Activated gamma-delta T cell (primary cell): ENCODE measurements at regions not wholly inside any gene's neighbourhood (a gene's known extent, or its start where the extent isn't known, plus 50 kb on each side); places are given as distances from the start of the nearest gene placed in this dataset.
"Not testable (repeated sequence)": the region's sequence is repeated elsewhere in the genome, so short reads cannot be mapped to it uniquely, and the experiment has no call there.

Source experiments
- DNase-seq: peaks from one replicate; lab custom pipeline; 2025; lab: John Stamatoyannopoulos, UW

DNA sequence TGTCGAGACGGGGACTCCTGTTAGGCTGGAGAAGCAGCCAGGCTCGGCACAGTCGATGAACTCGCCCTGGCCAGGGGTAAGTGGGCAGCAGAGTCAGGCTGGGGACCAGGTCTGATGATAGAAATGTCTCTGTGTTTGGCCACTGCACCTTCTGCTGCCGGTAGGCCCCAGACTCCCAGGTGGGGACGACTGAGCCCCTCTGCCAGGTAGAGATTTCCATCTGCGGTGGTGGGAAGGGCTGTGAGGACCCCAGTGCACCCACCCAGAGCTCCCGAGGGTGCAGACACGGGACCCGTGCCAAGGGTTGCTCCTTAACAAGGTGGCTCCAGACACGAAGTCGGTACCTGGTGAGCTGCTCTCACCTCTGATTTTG is 862.5 kb downstream of the TBC1D22A start:
- no peak for DNase-seq

DNA sequence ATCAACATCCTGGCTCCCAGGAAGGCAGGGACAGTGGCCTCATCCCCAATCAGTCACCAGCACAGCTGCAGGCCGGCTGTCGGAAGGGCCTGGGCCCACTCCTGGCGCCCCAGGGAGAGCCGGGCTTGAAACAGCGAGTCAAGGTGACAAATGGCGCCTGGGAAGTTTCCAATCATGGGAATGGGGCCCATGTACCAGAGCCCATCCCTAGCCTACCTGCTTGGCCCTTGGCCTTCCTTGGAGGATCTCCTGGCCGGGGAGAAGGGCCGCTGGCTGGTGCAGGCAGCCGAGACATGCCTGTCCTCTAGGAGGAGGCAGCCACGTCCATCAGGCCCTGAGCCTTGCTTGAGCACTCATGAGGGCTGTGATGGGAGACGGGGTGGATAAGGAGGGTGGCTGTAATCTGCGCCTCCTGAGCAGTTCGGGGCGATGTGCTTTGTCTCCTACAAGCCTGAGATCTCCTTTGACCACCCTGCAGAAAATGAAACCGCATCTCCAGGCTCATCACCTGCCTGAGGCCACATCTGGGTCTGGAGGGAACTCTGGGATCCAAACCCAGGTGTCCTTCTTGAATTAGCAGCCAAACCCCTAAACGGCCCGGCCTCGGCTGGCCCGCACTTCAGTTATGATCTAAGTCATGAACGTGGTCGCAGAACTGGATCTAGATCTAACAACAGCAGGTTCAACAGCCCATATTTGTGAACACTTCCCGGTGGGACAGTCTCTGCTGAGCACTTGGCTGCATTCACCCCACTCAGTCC is 862.0 kb downstream of the TBC1D22A start:
- DNase-seq, result no peak

DNA sequence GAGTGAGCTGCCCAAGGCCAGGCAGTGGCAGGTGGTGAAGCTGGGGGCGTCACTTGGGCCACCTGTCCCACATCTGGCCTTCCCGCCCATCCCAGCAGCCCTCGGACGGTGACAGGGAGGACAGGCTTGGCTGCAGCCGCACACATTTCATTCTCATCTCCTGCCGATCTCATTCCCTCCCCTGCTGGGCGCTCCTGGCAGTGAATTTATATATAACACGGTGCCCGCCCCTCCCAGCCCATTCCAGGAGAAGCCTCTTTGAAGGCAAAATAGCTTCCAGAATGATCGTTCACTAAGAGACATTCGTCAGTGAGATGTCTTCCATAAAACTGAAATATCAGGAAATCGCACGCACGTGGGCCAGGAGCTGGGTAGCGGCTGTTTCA is 861.3 kb downstream of the TBC1D22A start:
- no peak for DNase-seq

DNA sequence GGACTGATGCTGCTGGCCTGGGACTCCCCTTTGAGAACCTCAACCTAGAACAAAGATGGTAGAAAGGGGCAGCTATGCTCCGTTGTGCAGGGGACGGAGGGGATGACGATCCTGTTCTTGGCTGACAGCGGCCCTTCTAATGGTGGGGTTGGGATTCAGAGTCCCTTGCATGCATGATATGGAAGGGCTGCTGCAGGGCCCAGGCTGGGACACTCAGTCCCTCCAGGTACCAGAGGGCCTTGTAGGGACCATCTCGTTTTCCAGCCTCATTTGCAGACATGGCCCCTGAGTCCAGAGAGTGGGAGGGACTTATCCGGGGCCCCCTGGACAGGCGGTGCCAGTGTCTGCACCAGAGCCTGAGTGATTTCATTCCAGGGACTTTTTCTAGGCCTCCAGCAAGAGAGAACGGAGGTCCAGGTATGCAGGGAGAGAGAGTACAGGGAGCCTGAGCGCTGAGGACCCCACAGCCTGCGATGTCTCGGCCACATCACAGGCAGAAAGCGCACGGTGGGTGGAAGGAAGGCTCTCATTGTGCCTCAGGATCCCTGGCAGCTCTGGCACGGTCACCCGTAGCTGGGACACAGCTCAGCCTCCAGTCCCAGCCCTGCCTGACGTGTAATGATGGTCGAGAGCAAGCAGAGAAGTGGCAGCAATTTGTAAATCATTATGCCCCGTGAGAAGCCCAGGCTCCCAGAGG is 860.8 kb downstream of the TBC1D22A start:
- no peak for DNase-seq

DNA sequence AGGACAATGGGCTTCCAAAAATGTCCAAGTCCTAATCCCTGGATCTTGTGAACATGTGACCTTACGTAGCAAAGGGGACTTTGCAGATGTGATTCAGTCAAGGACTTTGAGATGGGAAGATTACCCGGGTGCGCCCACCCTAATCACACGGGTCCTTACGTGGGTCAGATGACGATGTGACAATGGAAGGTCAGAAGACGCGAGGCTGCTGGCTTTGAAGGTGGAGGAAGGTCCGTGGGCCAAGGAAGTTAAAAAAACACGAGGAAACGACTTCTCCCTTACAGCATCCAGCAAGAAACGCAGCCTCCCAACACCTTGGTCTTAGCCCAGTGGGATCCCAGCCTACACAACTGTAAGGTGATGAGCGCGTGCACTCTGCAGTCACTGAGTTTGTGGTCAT is 860.1 kb downstream of the TBC1D22A start:
- DNase-seq, result no peak

DNA sequence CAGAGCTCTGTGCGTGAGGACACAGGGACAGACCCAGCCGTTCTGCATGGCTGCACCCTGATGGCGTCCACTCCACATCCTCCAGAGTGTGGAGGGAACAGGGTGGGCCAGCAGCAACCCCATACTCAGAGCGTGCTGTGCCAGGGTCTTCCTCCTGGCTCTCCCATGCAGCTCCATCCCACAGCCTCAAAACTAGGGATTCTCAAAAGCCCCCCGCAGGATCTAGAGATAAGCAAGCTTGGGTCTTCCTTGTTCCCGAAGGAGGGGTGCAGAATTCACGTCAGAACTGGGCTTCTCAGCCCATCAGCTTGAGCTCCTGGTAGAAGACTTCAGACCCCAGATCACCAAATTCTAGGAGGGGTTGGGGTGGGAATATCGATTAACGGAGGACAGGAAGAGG is 858.8 kb downstream of the TBC1D22A start:
- no peak for DNase-seq

DNA sequence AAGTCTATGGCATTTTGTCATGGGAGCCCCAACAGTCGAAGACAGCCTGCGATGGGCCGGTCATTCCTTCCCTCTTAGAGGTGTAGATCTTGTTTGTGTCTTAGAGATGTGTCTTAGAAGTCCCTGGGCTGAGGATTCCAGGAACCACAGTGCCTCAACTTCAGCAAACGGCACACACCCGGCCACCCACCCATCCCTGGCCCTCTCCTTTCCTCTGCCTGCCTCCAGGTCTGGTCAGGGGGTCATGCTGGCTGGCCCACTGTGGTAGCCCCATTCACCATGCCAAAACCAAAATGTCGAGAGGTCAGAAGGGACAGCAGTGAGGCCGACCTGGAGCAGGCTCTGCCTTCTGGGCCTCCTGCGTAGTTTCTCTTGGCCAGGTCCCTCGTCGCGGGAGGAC is 857.9 kb downstream of the TBC1D22A start:
- no peak for DNase-seq

DNA sequence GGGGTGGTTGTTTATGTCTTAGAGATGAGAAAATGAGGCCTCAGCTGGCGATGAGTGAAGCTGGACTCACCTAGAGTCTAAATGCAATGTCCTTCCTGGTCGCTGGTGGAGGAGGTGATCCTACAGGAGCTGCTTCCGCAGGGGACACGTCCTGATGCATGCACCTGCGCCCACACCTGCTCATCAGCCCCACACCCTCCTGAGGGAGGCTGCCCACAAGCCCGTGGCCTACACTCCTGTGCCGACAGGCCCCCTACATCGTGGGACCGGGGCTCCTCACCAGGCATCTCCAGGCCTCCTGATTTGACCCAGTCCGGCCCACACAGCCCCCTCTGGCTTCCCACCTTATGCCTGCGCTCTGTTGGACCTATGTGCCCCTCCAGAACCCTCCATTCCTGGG is 857.2 kb downstream of the TBC1D22A start:
- DNase-seq, result no peak

DNA sequence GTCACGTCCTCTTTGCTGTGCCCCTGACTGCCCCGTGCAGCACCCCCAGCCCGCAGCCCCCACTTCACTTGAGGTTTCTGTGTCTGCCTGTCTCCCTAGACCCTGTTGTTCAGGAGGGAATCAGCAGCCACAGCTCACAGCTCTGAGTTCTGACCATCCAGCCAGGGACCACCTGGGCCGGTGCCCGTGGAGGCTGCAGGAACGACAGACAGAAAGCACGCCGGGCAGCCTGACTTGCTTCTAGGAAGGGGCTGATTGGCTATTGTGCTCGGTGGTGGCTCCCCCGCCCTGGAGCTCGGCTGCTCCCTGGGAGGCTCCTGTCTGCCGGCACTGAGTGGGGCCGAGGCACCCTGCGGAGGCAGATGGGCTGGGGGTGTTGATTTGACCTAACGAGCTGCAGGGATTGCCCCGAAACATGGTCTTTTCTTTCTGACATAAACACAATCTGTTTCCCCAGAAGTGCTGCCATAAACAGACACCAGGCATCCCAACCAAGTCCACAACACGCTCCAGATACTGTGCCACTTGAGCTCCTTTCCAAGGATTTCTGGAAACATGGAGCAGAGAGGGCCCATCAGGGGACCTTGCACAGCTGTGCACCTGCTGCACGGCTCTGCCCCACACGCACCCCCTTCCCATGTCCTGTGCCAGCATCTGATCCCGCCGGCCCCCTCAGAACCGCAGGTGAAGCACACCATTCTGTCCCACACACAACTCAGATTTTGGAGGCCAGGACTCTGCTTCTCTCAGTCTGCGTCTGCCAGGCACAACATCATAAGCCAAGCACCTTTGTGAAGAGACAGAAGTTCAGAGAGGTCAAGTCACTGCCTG is 855.9 kb downstream of the TBC1D22A start:
- no peak for DNase-seq

DNA sequence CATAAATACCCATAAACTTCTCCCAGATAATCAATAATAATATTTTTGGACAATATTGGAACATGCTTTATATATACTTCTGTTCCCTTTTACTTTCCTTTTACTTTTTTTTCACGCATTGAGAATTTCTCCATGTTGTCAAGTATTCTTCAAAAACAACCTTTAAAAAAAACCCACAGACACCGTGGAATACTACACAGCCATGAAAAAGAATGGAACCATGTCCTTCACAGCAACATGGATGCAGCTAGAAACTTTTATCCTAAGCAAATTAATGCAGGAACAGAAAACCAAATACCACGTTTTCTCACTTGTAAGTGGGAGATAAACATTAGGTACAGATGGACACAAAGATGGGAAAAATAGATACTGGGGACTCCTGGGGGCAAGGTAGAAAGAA is 854.7 kb downstream of the TBC1D22A start:
- no peak for DNase-seq

DNA sequence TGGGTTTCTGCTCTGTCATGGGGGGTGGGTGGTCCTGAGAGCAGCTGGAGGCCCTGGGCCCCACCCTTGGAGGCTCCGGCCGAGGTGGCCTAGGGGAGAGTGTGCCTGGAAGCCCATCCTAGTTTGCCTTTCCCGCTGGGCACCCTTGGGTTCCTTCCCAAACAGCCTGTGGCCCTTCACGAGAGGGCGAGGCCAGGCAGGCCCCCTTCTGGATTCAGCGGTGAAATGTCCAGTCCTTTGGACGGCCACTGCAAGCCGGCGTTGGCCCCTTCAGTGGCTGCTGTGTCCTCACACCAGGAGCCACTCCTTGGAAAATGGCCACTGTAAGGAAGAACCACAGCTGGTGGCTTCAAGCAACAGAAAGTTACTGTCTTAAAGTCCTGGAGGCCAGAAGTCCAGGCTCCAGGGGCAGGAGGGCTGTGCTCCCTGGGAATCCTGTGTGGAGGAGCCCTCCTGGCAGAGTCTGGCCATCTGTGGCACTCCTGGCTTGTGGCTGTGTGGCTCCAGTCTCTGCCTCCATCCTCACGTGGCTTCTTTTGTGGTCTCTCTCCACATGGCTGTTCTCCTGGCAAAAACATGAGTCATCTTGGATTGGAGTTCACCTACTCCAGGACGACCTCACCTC is 854.1 kb downstream of the TBC1D22A start:
- no peak for DNase-seq

DNA sequence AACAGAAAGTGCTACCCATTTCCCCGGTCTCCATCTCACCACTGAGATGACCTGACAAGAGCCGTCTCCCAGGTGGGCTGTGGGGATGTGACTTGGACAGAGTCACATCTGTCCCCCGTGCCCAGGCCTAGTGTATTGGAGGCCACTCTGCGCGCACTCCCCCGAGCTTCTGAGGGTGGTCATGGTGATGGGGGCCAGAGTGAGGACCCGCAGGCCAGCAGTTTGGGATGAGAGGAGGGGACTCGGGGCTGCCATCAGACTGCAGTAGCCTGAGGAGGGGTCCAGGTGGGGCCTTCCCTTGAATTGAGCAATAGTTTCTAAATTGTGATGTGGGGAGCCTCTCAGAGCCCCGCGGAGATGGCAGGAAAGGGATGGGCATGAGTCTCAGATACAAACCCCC is 852.6 kb downstream of the TBC1D22A start:
- DNase-seq, result no peak

DNA sequence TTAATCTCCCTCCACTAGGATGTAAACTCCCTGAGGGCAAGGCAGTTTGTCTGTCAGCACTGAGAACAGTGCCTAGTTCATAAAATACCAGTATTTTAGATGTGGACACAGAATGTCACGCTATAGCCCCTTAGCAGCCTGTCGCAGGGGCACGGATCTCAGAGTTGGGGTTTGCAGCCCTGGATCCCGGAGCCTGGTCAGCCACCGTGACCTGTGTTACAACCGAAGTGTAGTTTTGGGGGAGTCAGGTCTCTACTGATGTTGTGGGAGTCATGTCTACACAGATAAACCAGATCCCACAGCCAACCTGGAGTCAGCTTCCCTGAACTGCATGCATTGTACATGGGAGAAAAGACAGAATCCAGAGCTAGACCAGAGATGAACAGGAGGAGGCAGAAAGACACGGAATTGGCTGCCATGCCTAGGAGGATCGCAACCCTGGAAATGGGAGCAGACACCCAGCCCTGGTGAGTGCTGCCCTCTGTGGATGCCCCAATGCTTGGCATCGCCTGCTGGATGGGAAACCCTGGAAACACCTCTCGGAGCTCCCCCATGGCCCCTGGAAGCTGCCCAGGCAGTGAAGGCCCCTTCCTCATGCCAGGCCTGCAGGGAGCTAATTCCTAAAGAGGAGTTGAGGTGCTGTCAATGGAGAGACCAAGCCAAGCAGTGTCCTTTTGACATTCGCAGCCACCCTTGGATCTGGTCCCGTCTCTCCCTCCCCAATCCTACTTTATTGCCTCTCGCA is 851.3 kb downstream of the TBC1D22A start:
- DNase-seq, result no peak

DNA sequence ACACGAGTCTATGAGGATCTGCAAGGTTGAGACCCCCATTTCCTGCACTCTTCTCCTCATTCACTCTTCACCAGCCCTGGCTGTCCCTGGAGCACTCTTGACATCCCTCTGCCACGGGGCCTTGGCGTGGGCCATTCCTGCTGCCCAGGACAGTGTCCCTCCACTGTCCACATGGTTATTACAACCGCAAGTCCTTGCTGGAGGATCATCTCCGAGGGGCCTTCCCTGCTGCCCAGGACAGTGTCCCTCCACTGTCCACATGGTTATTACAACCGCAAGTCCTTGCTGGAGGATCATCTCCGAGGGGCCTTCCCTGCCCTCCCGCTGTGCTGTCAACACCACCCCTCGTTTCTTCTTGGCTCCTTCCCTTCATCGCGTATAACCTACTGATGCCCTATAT is 850.7 kb downstream of the TBC1D22A start:
- not testable (repeated sequence) for DNase-seq

DNA sequence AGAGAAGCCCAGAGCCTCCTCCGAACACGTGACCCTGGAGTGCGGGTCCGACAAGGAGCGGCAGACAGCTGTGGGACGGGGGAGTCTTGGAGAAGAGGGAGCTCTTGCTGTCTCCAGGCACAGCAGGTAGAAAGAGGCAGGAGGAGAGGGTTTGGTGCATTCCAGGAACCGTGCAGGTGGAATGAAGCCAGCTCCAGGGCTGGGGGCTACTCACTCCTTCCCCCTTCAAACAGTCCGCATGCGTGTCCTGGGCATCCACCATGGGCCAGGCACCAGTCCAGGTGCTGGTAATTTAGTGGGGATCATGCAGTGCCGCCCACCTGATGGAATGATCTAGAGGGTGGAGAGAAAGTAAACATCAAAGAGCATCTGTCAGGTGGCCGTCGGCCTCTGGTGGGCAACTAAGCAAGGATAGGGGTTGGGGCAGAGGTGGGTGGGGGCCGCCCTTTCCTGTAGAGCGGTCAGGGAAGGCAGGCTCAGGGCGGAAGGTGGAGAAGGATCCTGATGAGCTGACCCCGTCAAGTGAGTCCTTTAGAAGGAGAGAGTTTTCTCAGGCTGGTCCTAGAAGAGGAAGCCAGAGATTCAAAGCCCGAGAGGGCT is 850.0 kb downstream of the TBC1D22A start:
- DNase-seq, result no peak

DNA sequence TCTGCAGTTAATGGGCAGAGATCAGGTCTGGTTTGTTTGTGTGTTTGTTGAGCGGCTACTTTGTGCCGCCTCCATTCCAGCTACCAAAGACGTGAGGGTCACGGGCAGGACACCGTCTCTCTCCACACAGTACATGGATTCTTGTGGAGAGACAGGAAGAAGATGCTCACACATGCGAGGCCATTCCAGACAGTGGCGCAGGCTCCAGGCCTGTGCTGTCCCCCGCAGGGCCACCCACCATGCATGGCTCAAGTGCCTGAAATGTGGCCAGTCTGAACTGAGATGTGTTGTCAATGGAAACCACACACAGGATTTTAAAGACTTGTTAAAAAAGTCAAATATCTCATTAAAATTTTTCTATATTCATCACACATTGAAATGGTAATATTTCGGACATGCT is 848.3 kb downstream of the TBC1D22A start:
- no peak for DNase-seq

DNA sequence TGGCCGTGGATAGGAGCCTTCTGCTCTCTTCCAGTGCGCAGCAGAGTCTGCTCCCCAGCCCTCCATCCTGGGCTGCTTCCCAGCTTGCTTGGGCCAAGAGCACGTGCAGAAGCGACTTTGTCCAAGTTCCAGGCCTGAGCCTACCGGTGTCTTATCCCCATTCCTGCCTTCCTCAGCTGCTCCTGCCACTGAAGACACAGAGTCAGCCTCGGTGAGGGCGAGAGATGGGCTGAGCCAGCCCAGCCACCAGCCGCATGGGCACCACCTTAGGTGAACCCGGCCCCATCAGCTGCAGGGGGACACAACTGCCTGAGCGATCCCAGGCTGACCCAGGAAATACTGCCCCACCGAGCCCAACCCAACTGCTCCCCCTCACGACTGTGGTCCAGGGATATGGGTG is 847.8 kb downstream of the TBC1D22A start:
- DNase-seq, result no peak

DNA sequence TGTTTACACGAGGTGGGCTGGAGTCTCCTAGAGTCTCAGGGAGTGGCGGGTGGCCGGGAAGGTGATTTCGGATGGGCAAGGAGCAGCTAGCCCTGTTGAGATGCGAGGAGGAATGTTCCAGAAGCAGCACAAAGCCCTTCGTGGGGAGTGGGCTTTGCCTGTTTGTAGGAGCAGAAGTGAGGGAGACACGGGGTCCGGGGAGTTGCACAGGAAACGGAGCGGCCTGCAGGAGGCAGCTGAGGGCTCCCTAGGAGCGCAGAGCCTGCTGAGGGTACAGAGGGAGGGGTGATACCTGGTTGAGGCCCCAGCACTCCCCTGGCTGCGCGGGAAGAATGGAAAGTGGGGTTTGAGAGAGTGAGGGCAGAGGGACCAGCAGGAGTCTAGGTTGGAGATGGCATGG is 847.2 kb downstream of the TBC1D22A start:
- no peak for DNase-seq

DNA sequence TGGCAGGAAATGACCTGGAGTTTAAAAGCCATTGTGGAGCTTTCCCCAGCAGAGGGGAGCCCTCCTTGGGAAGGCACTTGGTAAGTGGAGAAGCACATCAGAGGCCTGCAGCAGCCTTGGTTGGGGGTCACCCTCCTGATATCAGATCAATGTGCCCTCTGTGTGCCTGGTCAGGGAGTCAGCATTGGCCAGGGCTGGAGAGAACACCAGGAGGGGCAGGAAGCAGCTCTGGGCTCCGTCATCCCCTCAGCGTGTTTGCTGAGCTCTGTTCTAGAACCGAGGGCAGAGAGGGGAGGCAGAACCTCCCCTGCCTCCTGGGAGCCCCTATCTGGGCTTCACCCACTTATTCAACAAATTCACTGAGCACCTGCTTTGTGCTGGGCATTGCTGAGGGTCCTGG is 846.0 kb downstream of the TBC1D22A start:
- no peak for DNase-seq

DNA sequence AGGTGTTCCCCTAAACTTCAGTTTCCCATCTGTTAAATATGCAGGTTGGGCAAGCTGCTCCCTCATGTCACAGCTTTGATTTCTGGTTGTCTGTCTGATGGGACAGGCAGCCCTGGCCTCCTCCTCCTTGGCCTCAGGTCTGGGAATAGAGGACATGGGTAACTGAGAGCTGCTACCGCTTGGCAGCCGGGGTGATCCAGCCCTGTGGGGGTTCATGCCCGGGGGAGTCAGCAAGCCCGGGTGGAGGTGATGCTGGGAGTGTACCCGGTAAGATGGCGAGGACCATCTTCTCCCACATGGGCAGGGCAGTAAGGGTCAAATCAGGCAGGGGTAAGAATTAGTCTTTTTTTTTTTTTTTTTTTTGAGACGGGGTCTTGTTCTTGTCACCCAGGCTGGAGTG is 845.0 kb downstream of the TBC1D22A start:
- no peak for DNase-seq

DNA sequence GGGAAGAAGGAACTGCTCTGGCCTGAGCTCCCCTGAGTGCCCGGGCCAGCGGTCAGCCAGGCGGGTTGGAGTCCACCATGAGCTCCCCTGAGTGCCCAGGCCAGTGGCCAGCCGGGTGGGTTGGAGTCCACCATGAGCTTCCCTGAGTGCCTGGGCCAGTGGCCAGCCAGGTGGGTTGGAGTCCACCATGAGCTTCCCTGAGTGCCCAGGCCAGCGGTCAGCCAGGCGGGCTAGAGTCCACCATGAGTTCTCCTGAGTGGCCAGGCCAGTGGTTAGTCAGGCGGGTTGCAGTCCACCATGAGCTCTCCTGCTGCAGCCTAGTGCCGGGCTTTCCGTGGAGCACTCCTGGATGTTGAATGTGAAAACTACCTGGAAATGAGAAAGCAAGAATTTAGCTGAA is 844.0 kb downstream of the TBC1D22A start:
- DNase-seq, result no peak
